ENCODE measurements at regions not wholly inside any gene's neighbourhood (a gene's known extent, or its start where the extent isn't known, plus 50 kb on each side); places are given as distances from the start of the nearest gene placed in this dataset.

DNA sequence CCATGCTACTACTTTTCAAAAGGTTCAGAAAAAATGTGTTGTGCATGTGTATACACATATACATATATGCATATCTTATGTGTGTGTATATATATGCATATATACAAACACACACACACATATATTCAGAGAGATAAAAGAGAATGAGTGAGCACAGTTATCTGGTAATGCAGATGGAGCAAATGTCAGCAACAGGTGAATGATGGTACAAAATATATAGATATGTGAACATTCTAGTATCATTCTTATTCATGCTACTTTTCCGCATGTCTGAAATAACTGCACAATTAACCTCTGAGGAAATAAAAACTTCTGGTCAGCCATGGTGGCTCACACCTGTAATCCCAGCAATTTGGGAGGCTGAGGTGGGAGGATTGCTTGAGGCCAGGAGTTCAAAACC lies 222.6 kb upstream of the NANOGP8 start:
- TF ChIP-seq EZH2 (IDR thresholded peaks at IDR 0.05; ENCODE audit: borderline replicate concordance, insufficient read depth, low read length, poor library complexity, severe bottlenecking) (no peak), POLR2AphosphoS5 (IDR thresholded peaks at IDR 0.05) (no peak), MXI1 (conservative IDR thresholded peaks at IDR 0.05; ENCODE audit: poor library complexity, severe bottlenecking) (no peak), SMC3 (conservative IDR thresholded peaks at IDR 0.05; ENCODE audit: poor library complexity) (no peak), EP300 (conservative IDR thresholded peaks at IDR 0.05; ENCODE audit: poor library complexity, severe bottlenecking) (no peak)
- TF ChIP-seq, protein P1, sequence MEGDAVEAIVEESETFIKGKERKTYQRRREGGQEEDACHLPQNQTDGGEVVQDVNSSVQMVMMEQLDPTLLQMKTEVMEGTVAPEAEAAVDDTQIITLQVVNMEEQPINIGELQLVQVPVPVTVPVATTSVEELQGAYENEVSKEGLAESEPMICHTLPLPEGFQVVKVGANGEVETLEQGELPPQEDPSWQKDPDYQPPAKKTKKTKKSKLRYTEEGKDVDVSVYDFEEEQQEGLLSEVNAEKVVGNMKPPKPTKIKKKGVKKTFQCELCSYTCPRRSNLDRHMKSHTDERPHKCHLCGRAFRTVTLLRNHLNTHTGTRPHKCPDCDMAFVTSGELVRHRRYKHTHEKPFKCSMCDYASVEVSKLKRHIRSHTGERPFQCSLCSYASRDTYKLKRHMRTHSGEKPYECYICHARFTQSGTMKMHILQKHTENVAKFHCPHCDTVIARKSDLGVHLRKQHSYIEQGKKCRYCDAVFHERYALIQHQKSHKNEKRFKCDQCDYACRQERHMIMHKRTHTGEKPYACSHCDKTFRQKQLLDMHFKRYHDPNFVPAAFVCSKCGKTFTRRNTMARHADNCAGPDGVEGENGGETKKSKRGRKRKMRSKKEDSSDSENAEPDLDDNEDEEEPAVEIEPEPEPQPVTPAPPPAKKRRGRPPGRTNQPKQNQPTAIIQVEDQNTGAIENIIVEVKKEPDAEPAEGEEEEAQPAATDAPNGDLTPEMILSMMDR (IDR thresholded peaks at IDR 0.05; ENCODE audit: poor library complexity, severe bottlenecking) = no peak
- TF ChIP-seq, protein P2, sequence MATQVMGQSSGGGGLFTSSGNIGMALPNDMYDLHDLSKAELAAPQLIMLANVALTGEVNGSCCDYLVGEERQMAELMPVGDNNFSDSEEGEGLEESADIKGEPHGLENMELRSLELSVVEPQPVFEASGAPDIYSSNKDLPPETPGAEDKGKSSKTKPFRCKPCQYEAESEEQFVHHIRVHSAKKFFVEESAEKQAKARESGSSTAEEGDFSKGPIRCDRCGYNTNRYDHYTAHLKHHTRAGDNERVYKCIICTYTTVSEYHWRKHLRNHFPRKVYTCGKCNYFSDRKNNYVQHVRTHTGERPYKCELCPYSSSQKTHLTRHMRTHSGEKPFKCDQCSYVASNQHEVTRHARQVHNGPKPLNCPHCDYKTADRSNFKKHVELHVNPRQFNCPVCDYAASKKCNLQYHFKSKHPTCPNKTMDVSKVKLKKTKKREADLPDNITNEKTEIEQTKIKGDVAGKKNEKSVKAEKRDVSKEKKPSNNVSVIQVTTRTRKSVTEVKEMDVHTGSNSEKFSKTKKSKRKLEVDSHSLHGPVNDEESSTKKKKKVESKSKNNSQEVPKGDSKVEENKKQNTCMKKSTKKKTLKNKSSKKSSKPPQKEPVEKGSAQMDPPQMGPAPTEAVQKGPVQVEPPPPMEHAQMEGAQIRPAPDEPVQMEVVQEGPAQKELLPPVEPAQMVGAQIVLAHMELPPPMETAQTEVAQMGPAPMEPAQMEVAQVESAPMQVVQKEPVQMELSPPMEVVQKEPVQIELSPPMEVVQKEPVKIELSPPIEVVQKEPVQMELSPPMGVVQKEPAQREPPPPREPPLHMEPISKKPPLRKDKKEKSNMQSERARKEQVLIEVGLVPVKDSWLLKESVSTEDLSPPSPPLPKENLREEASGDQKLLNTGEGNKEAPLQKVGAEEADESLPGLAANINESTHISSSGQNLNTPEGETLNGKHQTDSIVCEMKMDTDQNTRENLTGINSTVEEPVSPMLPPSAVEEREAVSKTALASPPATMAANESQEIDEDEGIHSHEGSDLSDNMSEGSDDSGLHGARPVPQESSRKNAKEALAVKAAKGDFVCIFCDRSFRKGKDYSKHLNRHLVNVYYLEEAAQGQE (IDR thresholded peaks at IDR 0.05; ENCODE audit: borderline replicate concordance) = no peak

Data from neural cell (in vitro differentiated cells).